GM21529 (cell line): ENCODE measurements at regions not wholly inside any gene's neighbourhood (a gene's known extent, or its start where the extent isn't known, plus 50 kb on each side); places are given as distances from the start of the nearest gene placed in this dataset.

Experiments
- ATAC-seq: cut with Tn5 transposase; IDR thresholded peaks from one replicate; pipeline ENCODE4 v1.9.1; 2021; ENCODE audit not compliant: unreplicated experiment

- ATAC-seq = no peak
Measured at GRCh38 chr1:59051007-59051406, 245.9 kb upstream of the FGGY start.

GRCh38 chr1:59052166-59052590, 244.7 kb upstream of the FGGY start:
- no peak for ATAC-seq

- ATAC-seq = no peak
Measured at GRCh38 chr1:59054172-59054571, 242.7 kb upstream of the FGGY start.

GRCh38 chr1:59055908-59056719, 240.8 kb upstream of the FGGY start:
- ATAC-seq = no peak

- ATAC-seq = no peak
Measured at GRCh38 chr1:59057211-59057694, 239.6 kb upstream of the FGGY start.

GRCh38 chr1:59057796-59058195, 239.1 kb upstream of the FGGY start:
- no peak for ATAC-seq

- no peak for ATAC-seq
Measured at GRCh38 chr1:59058665-59059439, 238.0 kb upstream of the FGGY start.

- ATAC-seq = no peak
Measured at GRCh38 chr1:59061876-59062275, 235.0 kb upstream of the FGGY start.

- ATAC-seq = no peak
Measured at GRCh38 chr1:59062743-59063142, 234.2 kb upstream of the FGGY start.

- ATAC-seq = no peak
Measured at GRCh38 chr1:59063501-59063900, 233.4 kb upstream of the FGGY start.

- ATAC-seq = no peak
Measured at GRCh38 chr1:59064592-59064991, 232.3 kb upstream of the FGGY start.

GRCh38 chr1:59066236-59066635, 230.7 kb upstream of the FGGY start:
- ATAC-seq = no peak

GRCh38 chr1:59070610-59071009, 226.3 kb upstream of the FGGY start:
- ATAC-seq = no peak

- ATAC-seq = no peak
Measured at GRCh38 chr1:59071289-59071688, 225.6 kb upstream of the FGGY start.

- no peak for ATAC-seq
Measured at GRCh38 chr1:59071876-59072582, 224.9 kb upstream of the FGGY start.

GRCh38 chr1:59072583-59072947, 224.3 kb upstream of the FGGY start:
- no peak for ATAC-seq

GRCh38 chr1:59074598-59074997, 222.3 kb upstream of the FGGY start:
- ATAC-seq = no peak

- ATAC-seq = no peak
Measured at GRCh38 chr1:59075021-59075420, 221.9 kb upstream of the FGGY start.

- ATAC-seq = no peak
Measured at GRCh38 chr1:59076612-59077011, 220.3 kb upstream of the FGGY start.

GRCh38 chr1:59077466-59078069, 219.3 kb upstream of the FGGY start:
- no peak for ATAC-seq
